DMS114 treated with DMSO at 0.1 percent for 48 hours (cell line): ENCODE measurements at regions not wholly inside any gene's neighbourhood (a gene's known extent, or its start where the extent isn't known, plus 50 kb on each side); places are given as distances from the start of the nearest gene placed in this dataset.

ENCODE experiments used
- DNase-seq: peaks from one replicate; lab custom pipeline; 2025; ENCODE audit not compliant: unreplicated experiment; lab: John Stamatoyannopoulos, UW

- no peak for DNase-seq
Observed at GRCh38 chr1:208821939-208822338, 577.8 kb upstream of the PLXNA2 start.

GRCh38 chr1:208825300-208825699, 581.1 kb upstream of the PLXNA2 start:
- no peak for DNase-seq

- no peak for DNase-seq
Observed at GRCh38 chr1:208829595-208829994, 585.4 kb upstream of the PLXNA2 start.

GRCh38 chr1:208834381-208835096, 590.4 kb upstream of the PLXNA2 start:
- DNase-seq = no peak

- no peak for DNase-seq
Observed at GRCh38 chr1:208835097-208835463, 590.9 kb upstream of the PLXNA2 start.

- DNase-seq = no peak
Observed at GRCh38 chr1:208835781-208836180, 591.6 kb upstream of the PLXNA2 start.

- no peak for DNase-seq
Observed at GRCh38 chr1:208837242-208837641, 593.1 kb upstream of the PLXNA2 start.

GRCh38 chr1:208841436-208841835, 597.3 kb upstream of the PLXNA2 start:
- no peak for DNase-seq

GRCh38 chr1:208842451-208842850, 598.3 kb upstream of the PLXNA2 start:
- no peak for DNase-seq

- no peak for DNase-seq
Observed at GRCh38 chr1:208844158-208844557, 600.0 kb upstream of the PLXNA2 start.

- DNase-seq = no peak
Observed at GRCh38 chr1:208848854-208849253, 604.7 kb upstream of the PLXNA2 start.

- no peak for DNase-seq
Observed at GRCh38 chr1:208850442-208850841, 606.3 kb upstream of the PLXNA2 start.

- DNase-seq = no peak
Observed at GRCh38 chr1:208851366-208851765, 607.2 kb upstream of the PLXNA2 start.

GRCh38 chr1:208852911-208853310, 608.7 kb upstream of the PLXNA2 start:
- DNase-seq = no peak

- no peak for DNase-seq
Observed at GRCh38 chr1:208855403-208855802, 611.2 kb upstream of the PLXNA2 start.

- DNase-seq = no peak
Observed at GRCh38 chr1:208857465-208857864, 613.3 kb upstream of the PLXNA2 start.

- DNase-seq = no peak
Observed at GRCh38 chr1:208858738-208859137, 614.6 kb upstream of the PLXNA2 start.

- DNase-seq = no peak
Observed at GRCh38 chr1:208864366-208864965, 620.3 kb upstream of the PLXNA2 start.

GRCh38 chr1:208866386-208866955, 622.3 kb upstream of the PLXNA2 start:
- DNase-seq = no peak

- DNase-seq = no peak
Observed at GRCh38 chr1:208868554-208868953, 624.4 kb upstream of the PLXNA2 start.

GRCh38 chr1:208874915-208875314, 630.7 kb upstream of the PLXNA2 start:
- no peak for DNase-seq

- no peak for DNase-seq
Observed at GRCh38 chr1:208879022-208879421, 634.8 kb upstream of the PLXNA2 start.
